Right renal cortex interstitium (tissue), 3 donors: ENCODE measurements at regions not wholly inside any gene's neighbourhood (a gene's known extent, or its start where the extent isn't known, plus 50 kb on each side); places are given as distances from the start of the nearest gene placed in this dataset.
"Not testable (repeated sequence)": the region's sequence is repeated elsewhere in the genome, so short reads cannot be mapped to it uniquely, and the experiment has no call there.

Experiments used
- DNase-seq, 3 donors: peaks; one replicate each; pipeline ENCODE4 v3.0.0-alpha.2; 2013; ENCODE audit warnings: low read depth in 3 of 3, low spot score in 2 of 3

DNA sequence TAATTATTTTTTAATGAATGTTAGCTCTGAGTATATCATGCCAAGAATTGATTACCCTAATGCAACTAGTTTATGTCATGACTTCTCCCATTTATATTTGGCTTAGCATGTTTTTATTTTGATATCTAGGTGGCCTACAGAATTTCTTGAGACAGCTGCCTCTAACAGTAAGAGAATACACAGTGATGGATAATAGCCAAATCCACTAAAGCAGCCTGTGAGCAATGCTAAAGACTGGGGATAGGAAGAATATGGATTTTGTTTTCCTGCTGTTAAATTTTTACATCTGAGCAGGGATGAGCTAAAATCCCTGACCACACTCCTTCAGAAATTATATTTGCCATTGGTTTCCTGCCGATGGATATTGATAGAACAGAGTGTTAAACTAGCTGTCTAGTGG lies 149.3 kb upstream of the TGFBR2 start:
- DNase-seq = no peak

DNA sequence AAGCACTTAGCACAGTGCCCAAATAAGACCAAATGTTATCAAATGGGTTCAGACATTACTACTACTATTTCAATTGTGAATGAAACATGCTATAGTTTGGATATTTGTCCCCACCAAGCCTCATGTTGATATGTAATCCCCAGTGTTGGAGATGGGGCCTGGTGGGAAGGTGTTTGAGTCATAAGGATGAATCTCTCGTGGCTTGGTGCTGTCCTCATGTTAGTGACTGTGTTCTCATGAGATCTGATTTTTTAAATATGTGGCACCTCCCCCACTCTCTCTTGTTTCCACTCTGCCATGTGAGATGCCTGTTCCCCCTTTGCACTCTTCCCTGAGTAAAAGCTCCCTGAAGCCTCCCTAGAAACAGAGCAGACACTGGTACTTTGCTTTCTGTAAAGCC lies 148.7 kb upstream of the TGFBR2 start:
- no peak for DNase-seq

DNA sequence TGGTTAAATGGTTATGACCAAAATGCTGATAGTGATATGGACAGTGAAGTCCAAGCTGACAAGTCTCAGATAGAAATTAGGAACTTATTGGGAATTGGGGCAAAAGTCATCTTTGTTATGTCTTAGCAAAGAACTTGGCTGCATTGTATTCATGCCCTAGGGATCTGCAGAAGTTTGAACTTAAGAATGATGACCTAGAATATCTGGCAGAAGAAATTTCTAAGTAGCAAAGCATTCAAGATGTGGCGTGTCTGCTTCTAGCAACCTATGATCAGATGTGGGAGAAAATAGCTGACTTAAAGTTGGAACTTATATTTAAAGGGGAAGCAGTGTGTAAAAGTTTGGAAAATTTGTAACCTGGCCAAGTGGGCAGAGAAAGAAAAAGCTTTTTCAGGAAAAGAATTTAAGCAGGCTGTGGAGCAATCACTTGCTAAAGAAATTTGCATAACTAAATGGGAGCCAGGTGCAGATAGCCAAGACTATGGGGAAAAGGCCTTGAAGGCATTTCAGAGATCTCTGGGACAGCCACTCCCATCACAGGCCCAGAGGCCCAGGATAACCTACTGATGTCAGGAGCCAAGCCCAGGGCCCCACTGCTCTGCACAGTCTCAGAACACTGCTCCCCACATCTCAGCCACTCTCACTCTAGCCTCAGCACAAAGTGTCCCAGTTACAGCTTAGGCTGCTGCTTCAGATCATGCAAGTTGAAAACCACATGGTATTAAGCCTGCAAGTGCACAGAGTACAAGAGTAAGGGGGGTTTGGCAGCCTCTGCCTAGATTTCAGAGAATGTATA lies 147.8 kb upstream of the TGFBR2 start:
- no peak for DNase-seq

DNA sequence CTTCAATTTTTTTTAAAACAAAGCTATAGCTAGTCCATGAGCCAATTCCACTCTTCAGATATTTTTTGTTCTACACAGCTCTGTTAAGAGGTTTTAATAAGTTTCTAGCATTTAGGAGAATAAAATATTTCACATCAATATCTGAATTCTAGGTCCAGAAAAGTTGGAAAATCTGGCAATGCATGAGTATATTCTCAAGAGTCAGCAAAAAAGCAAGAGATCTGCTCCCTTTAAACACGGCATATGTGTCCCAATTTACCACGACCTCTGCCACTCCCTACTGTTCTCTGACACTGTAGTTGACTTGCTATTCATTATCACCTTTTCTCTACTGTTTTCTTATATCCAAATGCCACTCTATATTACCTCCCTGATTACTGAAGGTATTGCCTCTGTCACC lies 145.1 kb upstream of the TGFBR2 start:
- no peak for DNase-seq

DNA sequence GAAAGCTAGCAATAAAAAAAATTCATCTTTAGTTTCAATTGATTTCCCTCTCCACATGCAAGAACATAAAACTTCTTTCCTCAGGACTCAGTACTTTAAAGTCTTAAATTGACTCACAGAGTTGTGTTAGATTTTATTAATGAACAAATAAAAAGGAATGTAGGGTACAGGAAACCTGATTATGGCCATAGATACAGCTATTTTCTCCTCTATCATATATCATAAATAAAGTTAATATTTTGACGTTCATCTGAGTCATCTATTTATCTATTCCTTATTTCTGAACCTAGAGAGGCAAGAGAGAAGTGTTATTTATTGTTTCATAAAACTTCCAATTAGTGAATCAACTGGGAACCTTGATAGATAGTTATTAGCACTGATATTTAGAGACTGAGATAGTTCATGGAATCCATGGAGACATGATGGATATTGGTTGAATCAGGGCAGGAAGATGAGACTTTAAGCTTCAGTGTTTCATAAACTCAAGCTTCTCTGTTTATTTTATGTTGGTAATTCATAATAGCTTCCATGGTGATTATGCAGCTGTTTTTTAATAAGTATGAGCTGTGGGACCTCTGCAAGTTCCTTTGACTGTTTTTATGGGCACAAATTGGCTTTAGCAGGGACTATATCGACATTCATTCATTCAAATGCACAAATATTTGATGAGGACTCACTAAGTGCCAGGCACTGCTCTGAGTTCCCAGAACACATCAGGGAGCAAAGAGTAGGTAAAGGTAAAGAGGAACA lies 143.5 kb upstream of the TGFBR2 start:
- DNase-seq = no peak

DNA sequence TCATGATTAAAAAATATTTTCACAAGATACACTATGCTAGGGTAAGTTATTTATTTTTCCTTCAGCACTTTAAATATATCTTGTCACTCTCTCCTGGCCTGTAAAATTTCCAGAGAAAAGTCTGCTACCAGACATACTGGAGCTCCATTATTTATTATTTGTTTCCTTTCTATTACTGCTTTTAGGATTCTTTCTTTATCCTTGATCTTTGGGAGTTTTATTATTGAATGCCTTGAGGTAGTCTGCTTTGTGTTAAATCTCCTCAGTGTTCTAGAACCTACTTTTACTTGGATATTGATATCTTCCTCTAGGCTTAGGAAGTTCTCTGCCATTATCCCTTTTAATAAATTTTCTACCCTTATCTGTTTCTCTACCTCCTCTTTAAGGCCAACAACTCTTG lies 142.0 kb upstream of the TGFBR2 start:
- DNase-seq = no peak

DNA sequence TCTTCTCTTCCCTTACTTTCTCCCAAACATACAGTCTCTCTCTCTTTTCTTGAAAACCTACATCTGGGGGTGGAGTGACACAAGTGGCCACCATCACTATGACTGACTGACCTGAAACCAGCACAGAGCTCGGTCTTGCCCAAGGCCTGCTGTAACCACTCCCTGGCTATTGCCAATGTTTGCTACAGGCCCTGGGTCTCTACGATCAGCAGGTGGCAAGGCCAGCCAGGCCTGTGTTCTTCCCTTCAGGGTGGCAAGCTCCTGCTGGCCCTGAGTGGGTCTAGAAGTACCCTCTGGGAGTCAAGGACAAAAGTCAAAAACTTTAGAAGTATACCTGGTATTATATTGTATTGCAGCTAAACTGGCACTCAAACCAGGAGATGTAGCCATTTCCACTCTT lies 140.9 kb upstream of the TGFBR2 start:
- no peak for DNase-seq

DNA sequence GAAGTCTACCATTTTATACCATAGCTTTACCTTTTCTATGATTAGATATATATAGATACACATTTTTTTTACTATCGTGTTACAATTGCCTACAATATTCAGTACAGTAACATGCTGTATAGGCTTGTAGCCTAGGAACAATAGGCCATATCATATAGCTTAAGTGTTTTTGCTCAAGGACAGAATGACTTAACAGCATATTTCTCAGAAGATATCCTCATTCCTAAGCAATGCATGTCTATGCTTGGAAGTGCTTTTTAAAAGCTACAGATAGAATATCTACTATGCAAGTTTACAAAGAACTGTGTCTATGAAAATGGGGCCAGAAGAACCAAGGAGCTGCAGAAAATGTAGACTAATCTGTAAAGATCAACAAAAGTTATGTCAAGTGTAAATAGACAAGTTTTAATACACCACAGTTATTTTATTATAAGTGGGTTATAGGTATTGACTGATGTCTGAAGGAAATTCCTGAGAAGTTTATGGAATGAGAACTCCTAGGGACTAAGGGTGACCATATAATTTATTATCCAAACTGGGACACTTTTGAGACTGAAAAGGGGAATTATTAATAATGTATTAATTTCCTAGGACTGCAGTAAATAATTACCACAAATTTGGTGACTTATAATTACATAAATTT lies 138.7 kb upstream of the TGFBR2 start:
- DNase-seq = no peak

DNA sequence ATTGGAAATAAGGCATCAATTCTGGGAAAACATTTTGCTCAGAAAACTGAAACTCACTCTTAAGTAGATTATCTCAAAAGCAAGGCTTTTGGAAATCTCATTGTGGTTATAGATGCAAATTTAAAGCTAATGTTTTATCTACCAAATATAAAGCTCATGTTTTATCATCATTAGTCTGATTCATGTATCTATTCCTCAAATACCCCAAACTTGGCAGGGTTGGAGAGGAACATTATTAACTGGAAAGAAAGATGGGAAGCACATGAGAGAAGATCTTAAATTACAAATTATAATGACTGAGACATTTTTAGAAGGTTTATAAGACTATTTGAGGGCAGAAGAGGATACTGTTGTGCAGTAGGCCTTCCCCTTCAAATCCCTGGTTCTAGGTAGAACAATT lies 137.3 kb upstream of the TGFBR2 start:
- no peak for DNase-seq

DNA sequence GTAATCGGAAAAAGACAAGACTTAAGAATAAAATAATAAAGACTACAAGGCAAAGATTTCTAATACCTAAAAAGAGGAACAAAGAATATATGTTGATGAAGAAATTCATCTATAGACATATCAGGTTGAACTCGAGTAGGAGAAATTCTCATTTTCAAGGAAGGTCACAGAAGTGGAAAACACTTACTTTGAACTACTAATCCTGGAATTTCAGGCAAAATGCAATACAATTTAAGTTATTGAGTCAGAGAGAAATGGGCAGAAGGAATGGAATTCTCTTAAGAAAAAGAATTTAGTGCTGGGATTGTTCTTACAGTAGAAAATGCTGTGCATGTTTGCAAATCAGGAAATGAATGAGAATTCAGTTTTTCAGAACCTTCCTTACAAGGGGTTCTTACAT lies 135.9 kb upstream of the TGFBR2 start:
- no peak for DNase-seq

DNA sequence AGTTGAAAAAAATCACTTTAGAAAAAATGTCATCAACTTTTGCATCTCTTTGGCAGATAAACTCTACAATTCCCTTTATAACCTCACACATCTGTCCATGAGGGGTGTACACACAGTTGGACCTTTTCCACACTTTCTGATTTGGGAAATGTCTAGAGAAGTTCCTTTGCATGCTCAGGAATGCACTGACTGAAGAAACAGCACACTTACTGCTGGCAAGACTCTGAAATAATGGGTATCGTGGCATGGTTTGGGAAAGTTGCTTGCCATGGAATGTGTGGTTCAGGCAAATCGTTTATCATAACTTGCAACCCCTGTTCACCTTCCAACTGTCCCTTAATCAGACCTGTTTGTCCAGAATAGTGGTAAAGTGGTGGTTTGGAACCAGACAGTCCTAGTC lies 135.3 kb upstream of the TGFBR2 start:
- no peak for DNase-seq

DNA sequence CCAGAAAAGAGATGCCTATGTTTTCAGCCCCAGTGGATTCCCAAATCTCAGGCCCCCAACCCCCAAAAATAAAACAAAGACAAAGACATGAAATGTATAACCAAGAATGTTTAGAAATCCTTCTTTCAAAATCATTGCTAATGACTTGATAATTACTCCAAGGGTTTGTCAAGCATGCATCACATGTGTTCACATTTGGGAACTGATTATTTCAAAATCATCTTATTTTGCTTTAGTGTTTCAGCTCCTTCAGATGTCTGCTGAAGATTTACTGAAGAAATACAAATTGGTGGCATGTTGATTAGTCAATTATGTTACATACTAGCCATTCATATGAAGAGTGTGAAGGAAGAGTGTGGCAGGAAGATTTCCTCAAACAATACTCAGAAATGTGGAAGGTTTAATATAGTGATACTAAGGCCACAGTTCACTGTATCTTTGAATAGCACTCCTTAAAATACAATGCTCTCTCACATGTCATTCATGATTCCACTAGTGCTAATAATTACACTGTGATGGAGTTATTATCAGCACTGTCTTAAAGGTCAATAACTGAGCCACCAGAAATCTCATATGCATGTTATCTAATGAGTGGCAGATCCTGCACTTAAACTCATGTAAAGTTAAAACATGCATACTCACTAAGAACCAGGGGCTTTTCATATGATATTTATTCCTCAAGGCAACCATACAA lies 134.5 kb upstream of the TGFBR2 start:
- DNase-seq = no peak

DNA sequence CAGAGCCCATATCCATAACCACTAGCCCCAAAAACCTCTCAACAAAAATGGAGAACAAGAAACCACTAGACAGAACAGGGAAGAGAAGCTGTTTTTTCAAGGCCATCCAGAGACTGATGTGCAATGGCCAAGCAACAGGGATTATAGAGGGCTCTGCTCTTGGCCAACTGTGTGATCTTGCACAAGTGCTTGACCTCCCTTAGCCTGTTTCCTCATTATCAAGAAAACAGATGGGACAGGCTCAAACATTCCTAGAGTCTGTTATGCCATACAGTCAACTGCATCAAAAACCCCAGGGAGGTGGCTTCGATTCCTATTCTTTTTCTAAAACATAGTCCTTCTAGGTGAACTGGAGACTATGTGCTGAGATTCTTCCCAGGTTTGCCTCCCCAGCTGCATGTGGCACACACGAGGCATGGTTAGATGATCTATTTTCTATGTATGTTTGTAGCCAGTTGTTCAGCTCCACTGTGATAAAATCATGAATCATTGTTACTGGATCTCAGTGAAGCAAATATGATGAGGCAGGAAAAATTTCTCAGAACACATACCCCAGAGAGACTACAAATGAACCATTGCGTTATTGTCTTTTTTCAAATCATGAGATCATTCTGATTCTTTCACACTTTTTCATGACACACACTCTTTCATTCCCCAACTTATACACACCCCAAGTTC lies 132.9 kb upstream of the TGFBR2 start:
- no peak for DNase-seq

DNA sequence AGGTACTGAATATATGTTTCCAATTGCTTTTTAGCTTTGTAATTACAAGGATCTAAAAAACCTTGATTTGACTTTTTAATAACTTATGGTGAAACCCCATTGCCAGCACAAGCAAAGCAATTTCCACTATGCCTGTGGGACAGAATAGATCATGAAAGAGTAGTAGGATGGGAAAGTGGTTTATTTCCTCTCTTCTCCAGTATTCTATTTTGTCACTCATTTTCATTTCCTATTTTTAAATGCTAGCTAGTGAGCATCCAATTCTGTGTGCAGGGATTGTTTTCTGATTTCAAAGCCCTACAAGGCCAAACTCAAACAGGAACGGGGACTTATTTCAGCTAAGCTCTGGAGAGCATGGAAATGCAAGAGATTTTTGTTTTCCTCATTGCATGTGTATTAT lies 132.0 kb upstream of the TGFBR2 start:
- no peak for DNase-seq

DNA sequence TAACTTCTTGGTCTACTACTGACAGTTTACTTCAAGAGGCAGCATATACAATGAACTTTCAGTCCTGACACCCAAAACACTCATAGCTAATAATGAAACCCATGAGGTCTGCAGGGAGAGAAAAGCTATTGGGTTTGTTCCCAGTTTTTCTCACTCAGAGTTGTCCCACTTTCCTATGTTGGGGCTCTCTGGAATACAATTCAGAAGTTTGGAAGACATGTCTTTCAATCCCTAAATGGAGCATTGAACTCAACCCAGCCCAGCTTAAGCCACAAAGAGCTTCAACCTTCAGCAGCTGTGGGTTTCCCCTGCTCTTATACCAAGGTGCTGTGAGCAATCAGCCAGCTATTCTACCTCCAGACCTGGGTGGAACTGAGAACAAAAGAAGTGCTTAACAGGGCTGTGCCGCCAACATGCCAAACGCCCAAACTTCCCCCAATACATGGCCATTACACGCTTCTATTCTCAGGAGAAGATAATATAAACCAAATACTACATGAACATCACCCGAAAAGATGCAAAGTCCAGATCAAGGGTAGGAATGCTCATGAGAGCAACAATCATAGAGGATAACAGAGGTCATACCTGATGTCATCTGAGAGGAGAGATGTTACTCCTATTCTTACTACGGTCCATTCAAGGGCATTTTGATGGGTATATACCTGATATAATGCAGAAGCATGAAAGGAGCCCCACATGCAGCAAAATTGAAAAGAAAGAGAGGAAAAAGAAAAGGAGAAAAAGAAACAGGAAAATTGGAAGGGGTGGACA lies 131.2 kb upstream of the TGFBR2 start:
- DNase-seq = no peak

DNA sequence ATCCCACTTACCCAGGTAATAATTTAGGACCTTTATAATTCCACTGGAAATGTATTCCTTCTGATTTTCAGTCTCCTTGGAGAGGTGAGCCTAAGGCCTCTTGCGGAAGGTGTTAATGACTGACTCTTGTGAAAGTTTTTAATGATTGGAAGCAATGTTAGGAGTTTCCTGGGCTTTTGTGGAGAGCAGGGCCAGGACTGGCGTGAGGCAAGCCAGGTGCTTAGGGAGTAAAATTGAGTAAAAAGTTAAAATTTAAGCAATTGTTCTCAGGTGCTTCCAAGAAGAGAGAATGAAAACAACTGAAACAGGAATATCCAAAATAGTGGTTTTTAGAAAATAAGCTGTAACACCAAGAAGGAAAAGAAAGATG lies 130.6 kb upstream of the TGFBR2 start:
- DNase-seq = no peak

DNA sequence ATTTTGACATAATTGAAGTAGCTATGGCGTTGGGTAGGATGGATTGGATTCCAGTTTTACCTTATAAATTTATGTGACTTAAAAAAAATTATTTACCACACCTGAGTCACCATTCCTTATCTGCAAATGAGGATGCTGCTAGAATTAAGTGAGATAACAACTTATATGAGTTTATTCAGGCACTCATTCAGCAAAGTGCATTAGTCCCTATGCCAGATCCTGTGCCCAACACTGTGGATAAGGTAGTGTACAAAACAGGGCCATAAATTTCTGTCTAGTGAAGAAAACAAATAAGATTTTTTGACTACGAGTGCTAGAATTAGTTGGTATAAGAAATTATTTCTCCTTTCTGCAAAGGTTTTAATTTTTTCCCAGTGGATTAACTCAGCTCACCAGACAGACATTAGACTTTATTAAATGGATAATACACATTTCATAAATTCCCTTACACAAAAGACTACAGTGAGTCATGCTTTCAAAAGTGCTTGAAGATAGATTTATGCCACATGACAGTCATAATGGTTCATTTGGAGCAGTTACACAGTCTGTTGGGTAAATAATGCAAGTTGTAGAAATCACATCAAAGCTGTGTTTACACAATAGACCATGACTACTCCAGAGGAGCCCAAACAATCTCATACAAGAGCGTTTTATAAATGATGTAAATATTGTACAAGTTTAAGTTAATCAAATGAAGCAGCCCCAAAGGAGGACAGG lies 129.9 kb upstream of the TGFBR2 start:
- no peak for DNase-seq

DNA sequence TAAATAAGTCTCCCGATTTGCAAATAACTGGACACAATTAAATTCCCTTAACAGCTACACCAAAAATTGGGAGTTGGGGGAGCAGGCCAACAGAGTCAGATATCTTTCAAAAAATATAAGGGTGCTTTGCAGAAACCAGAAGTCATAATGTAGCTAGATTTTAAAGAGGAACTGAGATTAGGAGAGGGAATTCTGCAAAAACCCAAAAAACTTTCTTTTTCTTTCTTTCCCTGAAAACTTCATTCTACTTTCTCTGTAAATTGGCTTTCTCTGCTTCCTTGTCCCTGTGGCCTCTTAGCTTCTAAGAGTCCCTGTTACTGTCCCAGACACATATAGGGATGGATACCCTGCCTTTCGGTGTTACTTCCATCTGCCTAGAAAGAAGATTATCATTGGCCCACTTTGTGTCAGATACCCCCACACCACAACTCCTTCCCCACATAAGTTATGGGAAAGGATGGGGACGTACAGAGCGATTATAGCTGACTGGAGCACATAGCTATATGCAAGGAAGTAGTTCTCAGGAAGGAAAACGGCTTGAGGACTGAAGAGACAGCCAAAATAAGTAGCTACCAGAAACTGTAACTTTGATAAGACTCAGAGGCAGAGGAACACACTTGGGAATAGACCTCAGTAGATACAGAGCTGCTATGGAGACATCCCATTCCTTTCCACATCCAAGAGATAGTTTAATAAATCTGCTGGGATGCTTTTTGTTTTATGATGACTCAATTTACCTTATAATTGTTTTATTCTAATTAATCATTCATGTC lies 129.1 kb upstream of the TGFBR2 start:
- no peak for DNase-seq

DNA sequence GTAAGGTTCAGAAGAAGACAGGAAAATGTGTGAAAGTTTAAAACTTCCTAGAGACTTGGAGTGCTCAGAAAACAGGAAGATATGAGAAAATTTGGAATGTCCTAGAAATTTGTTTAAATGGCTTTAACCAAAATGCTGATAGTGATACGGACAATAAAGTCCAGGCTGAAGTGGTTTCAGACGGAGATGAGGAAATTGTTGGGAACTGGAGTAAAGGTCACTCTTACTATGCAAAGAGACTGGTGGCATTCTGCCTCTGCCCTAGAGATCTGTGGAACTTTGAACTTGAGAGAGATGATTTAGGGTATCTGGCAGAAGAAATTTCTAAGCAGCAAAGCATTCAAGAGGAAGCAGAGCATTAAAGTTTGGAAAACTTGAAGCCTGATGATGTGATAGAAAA lies 126.7 kb upstream of the TGFBR2 start:
- DNase-seq = not testable (repeated sequence)
